CD14-positive monocyte (primary cell): ENCODE measurements at regions not wholly inside any gene's neighbourhood (a gene's known extent, or its start where the extent isn't known, plus 50 kb on each side); places are given as distances from the start of the nearest gene placed in this dataset.

Source experiments
- DNase-seq, 3 donors: peaks; one replicate each; pipeline ENCODE4 v3.0.0-alpha.2; 2011 to 2022
- H2AFZ ChIP-seq: 2 replicates; pipeline ENCODE4 v1.6.0; 2012; ENCODE audit warnings: mild to moderate bottlenecking, low read depth, low read length, inconsistent platforms; ENCODE audit not compliant: insufficient read depth, poor library complexity, severe bottlenecking
- H3K27ac ChIP-seq, 2 donors: 1 replicate in 1 of 2; 2 replicates in 1 of 2; pipeline ENCODE4 v1.5.1; 2012 to 2013; ENCODE audit warnings: low read length in 2 of 2, control low read depth in 1 of 2, inconsistent platforms in 1 of 2, low read depth in 1 of 2, mild to moderate bottlenecking in 1 of 2
- H3K27me3 ChIP-seq, 2 donors: one replicate each; pipeline versions ENCODE4 v1.6.0 to v1.6.1; 2011 to 2013; ENCODE audit warnings: low read length in 2 of 2; ENCODE audit not compliant: control insufficient read depth in 2 of 2, insufficient read depth in 2 of 2
- H3K36me3 ChIP-seq, 2 donors: replicated peaks in 1 of 2; 1 replicate in 1 of 2; 2 replicates in 1 of 2; pipeline versions ENCODE4 v1.5.1 to v1.6.1; 2012 to 2013; ENCODE audit warnings: low read length in 2 of 2, control low read depth in 1 of 2, inconsistent platforms in 1 of 2, mild to moderate bottlenecking in 1 of 2; ENCODE audit not compliant: insufficient read depth in 2 of 2, control insufficient read depth in 1 of 2
- H3K4me1 ChIP-seq, 2 donors: 1 replicate in 1 of 2; 2 replicates in 1 of 2; pipeline versions ENCODE4 v1.5.1 to v1.6.1; 2012 to 2013; ENCODE audit warnings: low read length in 2 of 2, control low read depth in 1 of 2, inconsistent platforms in 1 of 2, mild to moderate bottlenecking in 1 of 2, moderate library complexity in 1 of 2; ENCODE audit not compliant: insufficient read depth in 2 of 2, control insufficient read depth in 1 of 2
- H3K4me2 ChIP-seq: replicated peaks from 2 replicates; pipeline ENCODE3; 2012; ENCODE audit warnings: low read length, moderate library complexity, mild to moderate bottlenecking; ENCODE audit not compliant: poor library complexity, severe bottlenecking; ENCODE audit errors: extremely low read depth
- H3K4me3 ChIP-seq, 3 experiments: fragments of 200-600 bp in 1 of 3; sonication (generic) in 1 of 3; replicated peaks in 1 of 3; 1 replicate in 2 of 3; 2 replicates in 1 of 3; pipeline ENCODE4 v1.5.1; 2011 to 2013; ENCODE audit warnings: low read length in 3 of 3, mild to moderate bottlenecking in 3 of 3, control low read depth in 2 of 3, low read depth in 2 of 3, inconsistent platforms in 1 of 3, moderate library complexity in 1 of 3
- H3K79me2 ChIP-seq: 2 replicates; pipeline ENCODE4 v1.6.0; 2012; ENCODE audit warnings: mild to moderate bottlenecking, control low read depth, inconsistent platforms, low read length, moderate library complexity; ENCODE audit not compliant: insufficient read depth
- H3K9ac ChIP-seq: 2 replicates; pipeline ENCODE4 v1.6.0; 2017; ENCODE audit warnings: low read length, mild to moderate bottlenecking; ENCODE audit not compliant: insufficient read depth, poor library complexity, severe bottlenecking
- H3K9me3 ChIP-seq, 2 donors: replicated peaks in 1 of 2; 1 replicate in 1 of 2; 2 replicates in 1 of 2; pipeline versions ENCODE4 v1.5.1 to v1.6.1; 2012 to 2013; ENCODE audit warnings: low read length in 2 of 2, control low read depth in 1 of 2; ENCODE audit not compliant: control insufficient read depth in 1 of 2, insufficient read depth in 1 of 2
- H4K20me1 ChIP-seq: 2 replicates; pipeline ENCODE4 v1.6.0; 2012; ENCODE audit warnings: mild to moderate bottlenecking, low read length, control low read depth, moderate library complexity; ENCODE audit not compliant: insufficient read depth
- H3K27ac Mint-ChIP-seq, 7 donors: one replicate each; pipeline ENCODE4 v1.8.0; 2020; ENCODE audit warnings: mild to moderate bottlenecking in 7 of 7, mixed read lengths in 7 of 7, moderate library complexity in 6 of 7, inconsistent platforms in 2 of 7
- H3K27me3 Mint-ChIP-seq, 3 donors: one replicate each; pipeline ENCODE4 v1.8.0; 2021 to 2022; ENCODE audit warnings: low read depth in 3 of 3, mild to moderate bottlenecking in 3 of 3, mixed read lengths in 3 of 3, moderate library complexity in 3 of 3, inconsistent platforms in 1 of 3
- H3K36me3 Mint-ChIP-seq, 2 donors: one replicate each; pipeline ENCODE4 v1.8.0; 2020; ENCODE audit warnings: mixed read lengths in 2 of 2, inconsistent platforms in 1 of 2, mild to moderate bottlenecking in 1 of 2
- H3K4me1 Mint-ChIP-seq: one replicate; pipeline ENCODE4 v1.8.0; 2020; ENCODE audit warnings: mild to moderate bottlenecking, mixed read lengths
- H3K4me3 Mint-ChIP-seq, 2 donors: one replicate each; pipeline ENCODE4 v1.8.0; 2020; ENCODE audit warnings: mild to moderate bottlenecking in 2 of 2, mixed read lengths in 2 of 2, moderate library complexity in 1 of 2
- H3K9me3 Mint-ChIP-seq, 7 donors: one replicate each; pipeline ENCODE4 v1.8.0; 2020 to 2022; ENCODE audit warnings: mixed read lengths in 7 of 7, mild to moderate bottlenecking in 6 of 7, moderate library complexity in 6 of 7, inconsistent platforms in 2 of 7
- WGBS: methylation state at CpG from one replicate; pipeline ENCODE4 v1.1.5; 2013; ENCODE audit warnings: missing lambda C conversion rate; ENCODE audit not compliant: insufficient coverage; 5-methylcytosine and 5-hydroxymethylcytosine counted together
- intact Hi-C, 2 donors: fragments of 100-400 bp; cut with micrococcal nuclease; formaldehyde crosslinking; loops; one replicate each; pipeline versions ENCODE4 v1.15.0 to v1.15.1; 2023
- TF ChIP-seq, protein P1 (sequence below): fragments of 200-600 bp; IDR thresholded peaks from one replicate; pipeline ENCODE4 v1.8.0; 2022; ENCODE audit warnings: antibody characterized with exemption, mild to moderate bottlenecking

GRCh38 chr7:69334701-69335100, 263.6 kb upstream of the AUTS2 start:
- Histone ChIP-seq H3K9me3 (no peaks in the 10 kb centered on the region), H2AFZ (no peak overlapping the region), H3K36me3 (no peaks in the 10 kb centered on the region), H3K4me2 (no peak overlapping the region), H3K27me3 (no peaks in the 10 kb centered on the region), H4K20me1 (no peaks in the 10 kb centered on the region), H3K79me2 (no peaks in the 10 kb centered on the region), H3K4me1 (no peaks in the 10 kb centered on the region), H3K9ac (no peak overlapping the region), H3K27ac (no peak overlapping the region), H3K4me3 (no peak overlapping the region)
- H3K36me3 Mint-ChIP-seq = no peaks in the 10 kb centered on the region
- no peak overlapping the region for H3K4me3 Mint-ChIP-seq
- H3K9me3 Mint-ChIP-seq = peaks cover 2 to 13% (median 8%) of the 10 kb centered on the region in 7 donors
- H3K4me1 Mint-ChIP-seq = no peaks in the 10 kb centered on the region
- TF ChIP-seq, protein P1, sequence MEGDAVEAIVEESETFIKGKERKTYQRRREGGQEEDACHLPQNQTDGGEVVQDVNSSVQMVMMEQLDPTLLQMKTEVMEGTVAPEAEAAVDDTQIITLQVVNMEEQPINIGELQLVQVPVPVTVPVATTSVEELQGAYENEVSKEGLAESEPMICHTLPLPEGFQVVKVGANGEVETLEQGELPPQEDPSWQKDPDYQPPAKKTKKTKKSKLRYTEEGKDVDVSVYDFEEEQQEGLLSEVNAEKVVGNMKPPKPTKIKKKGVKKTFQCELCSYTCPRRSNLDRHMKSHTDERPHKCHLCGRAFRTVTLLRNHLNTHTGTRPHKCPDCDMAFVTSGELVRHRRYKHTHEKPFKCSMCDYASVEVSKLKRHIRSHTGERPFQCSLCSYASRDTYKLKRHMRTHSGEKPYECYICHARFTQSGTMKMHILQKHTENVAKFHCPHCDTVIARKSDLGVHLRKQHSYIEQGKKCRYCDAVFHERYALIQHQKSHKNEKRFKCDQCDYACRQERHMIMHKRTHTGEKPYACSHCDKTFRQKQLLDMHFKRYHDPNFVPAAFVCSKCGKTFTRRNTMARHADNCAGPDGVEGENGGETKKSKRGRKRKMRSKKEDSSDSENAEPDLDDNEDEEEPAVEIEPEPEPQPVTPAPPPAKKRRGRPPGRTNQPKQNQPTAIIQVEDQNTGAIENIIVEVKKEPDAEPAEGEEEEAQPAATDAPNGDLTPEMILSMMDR = no peak
- no peak overlapping the region for H3K27ac Mint-ChIP-seq
- DNase-seq = no peak
- WGBS = 86% methylated on average over 2 of the region's 3 CpGs
- intact Hi-C loops = no loop called here
- peaks cover 0 to 4% (median 2%) of the 10 kb centered on the region in 3 donors for H3K27me3 Mint-ChIP-seq

GRCh38 chr7:69335331-69335730, 262.9 kb upstream of the AUTS2 start:
- no peak overlapping the region for H3K4me3 ChIP-seq
- no peak overlapping the region for H3K27ac ChIP-seq
- no peaks in the 10 kb centered on the region for H4K20me1 ChIP-seq
- TF ChIP-seq, protein P1 = no peak
- H3K79me2 ChIP-seq = no peaks in the 10 kb centered on the region
- no peak for DNase-seq
- H3K36me3 ChIP-seq = no peaks in the 10 kb centered on the region
- H2AFZ ChIP-seq = no peak overlapping the region
- H3K9me3 Mint-ChIP-seq = peaks cover 2 to 11% (median 8%) of the 10 kb centered on the region in 7 donors
- H3K27ac Mint-ChIP-seq = no peak overlapping the region
- H3K27me3 ChIP-seq = no peaks in the 10 kb centered on the region
- no peaks in the 10 kb centered on the region for H3K4me1 Mint-ChIP-seq
- no peak overlapping the region for H3K9ac ChIP-seq
- H3K4me2 ChIP-seq = no peak overlapping the region
- intact Hi-C loops = no loop called here
- no peaks in the 10 kb centered on the region for H3K9me3 ChIP-seq
- no peak overlapping the region for H3K4me3 Mint-ChIP-seq
- H3K36me3 Mint-ChIP-seq = no peaks in the 10 kb centered on the region
- no peaks in the 10 kb centered on the region for H3K4me1 ChIP-seq
- H3K27me3 Mint-ChIP-seq = peaks cover 0 to 4% (median 2%) of the 10 kb centered on the region in 3 donors
- 88% methylated on average over 4 of the region's 8 CpGs for WGBS
